Pancreas (tissue), 10 donors: ENCODE measurements at regions not wholly inside any gene's neighbourhood (a gene's known extent, or its start where the extent isn't known, plus 50 kb on each side); places are given as distances from the start of the nearest gene placed in this dataset.

Source experiments
- ATAC-seq, 4 donors: fragments of 200-7000 bp; cut with Tn5 transposase; one replicate each; pipeline versions ENCODE4 v1.8.0 to v1.9.1; 2020; ENCODE audit warnings: mild to moderate bottlenecking in 4 of 4, moderate library complexity in 4 of 4
- DNase-seq, 6 donors: peaks; one replicate each; pipeline ENCODE4 v3.0.0-alpha.2; 2020
- FAIRE-seq: peaks from 2 replicates; lab custom pipeline; 2012; peaks lifted over from hg19 to GRCh38; lab: Jason Lieb, UNC
- H3K27ac ChIP-seq, 4 donors: fragments of 200-600 bp; sonication (generic); 1 replicate in 3 of 4; 2 replicates in 1 of 4; pipeline versions ENCODE4 v1.5.0 to v1.8.0; 2020
- H3K27me3 ChIP-seq, 4 donors: fragments of 200-600 bp; one replicate each; pipeline ENCODE4 v1.8.0; 2021
- H3K36me3 ChIP-seq, 3 donors: fragments of 200-600 bp; sonication (generic) in 1 of 3; one replicate each; pipeline versions ENCODE4 v1.5.0 to v1.8.0; 2020 to 2021
- H3K4me1 ChIP-seq, 3 donors: fragments of 200-600 bp; one replicate each; pipeline ENCODE4 v1.8.0; 2021
- H3K4me3 ChIP-seq, 4 donors: fragments of 200-600 bp; sonication (generic) in 2 of 4; one replicate each; pipeline versions ENCODE4 v1.5.0 to v1.8.0; 2020 to 2021
- H3K9me3 ChIP-seq, 4 donors: fragments of 200-600 bp; one replicate each; pipeline ENCODE4 v1.8.0; 2021
- CTCF ChIP-seq, 4 donors: fragments of 200-600 bp; sonication (generic) in 3 of 4; IDR thresholded peaks; one replicate each; pipeline versions ENCODE4 v1.5.0 to v1.8.0; 2021; ENCODE audit warnings: antibody characterized with exemption in 4 of 4
- WGBS, 2 donors: extraction: QIAGEN DNeasy Blood & Tissue Kit; methylation state at CpG; one replicate each; pipeline ENCODE4 v1.1.7; 2013; 5-methylcytosine and 5-hydroxymethylcytosine counted together
- intact Hi-C, 3 donors: fragments of 100-400 bp; cut with DNase I; formaldehyde crosslinking; loops; one replicate each; pipeline versions ENCODE4 v1.11.1 to v1.14.2; 2022
- donor health status: healthy with polysubstance abuse.
- donor health status: DM: no; HTN: no; CAD: no; lungs with moderate emphysema.
- donor health status: DM: no; HTN: no; CAD: no.
- donor health status: control.
- donor health status: control.
- donor health status: Bipolar disorder and iron deficiency.
- donor health status: DM: yes; HTN: yes; CAD: no.
- donor health status: DM: no; HTN: no; CAD: no.
- donor health status: DM: no; HTN: no; CAD: no.
- donor health status: DM: yes; HTN: yes; CAD: no.

GRCh38 chr12:68094645-68095395 lies 64.7 kb downstream of the IFNG start:
- no peaks in the 10 kb centered on the region for H3K9me3 ChIP-seq
- no peak overlapping the region for H3K4me3 ChIP-seq
- intact Hi-C loops, result no loop called here
- no peak for ATAC-seq
- 76 to 87% methylated on average over 6 of the region's 6 CpGs for WGBS, 2 donors
- no peaks in the 10 kb centered on the region for H3K36me3 ChIP-seq
- H3K27me3 ChIP-seq, result no peaks in the 10 kb centered on the region
- FAIRE-seq, result no peak
- H3K27ac ChIP-seq, result no peak overlapping the region
- no peak for DNase-seq
- no peak for TF ChIP-seq CTCF (IDR thresholded peaks at IDR 0.05)
- H3K4me1 ChIP-seq, result no peaks in the 10 kb centered on the region

DNA sequence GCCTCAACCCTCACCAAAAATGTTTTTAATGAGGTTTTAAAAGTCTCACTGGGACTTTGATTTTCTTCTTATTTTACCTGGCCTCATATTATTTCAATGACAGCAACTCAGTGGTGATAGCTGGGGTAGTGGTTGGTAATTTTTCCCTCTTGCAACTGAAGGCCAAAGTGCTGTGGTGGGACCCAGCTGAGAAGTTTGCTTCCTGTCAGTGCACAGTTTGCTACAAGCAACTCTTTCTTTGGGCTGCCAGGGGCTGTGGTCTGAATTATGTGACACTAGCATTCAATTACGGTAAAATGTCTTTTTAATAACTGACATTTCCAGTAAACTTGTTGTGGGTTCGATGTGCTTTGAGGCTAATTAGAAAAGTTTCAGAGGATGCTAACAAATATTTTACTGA lies 65.3 kb downstream of the IFNG start:
- intact Hi-C loops, result no loop called here

DNA sequence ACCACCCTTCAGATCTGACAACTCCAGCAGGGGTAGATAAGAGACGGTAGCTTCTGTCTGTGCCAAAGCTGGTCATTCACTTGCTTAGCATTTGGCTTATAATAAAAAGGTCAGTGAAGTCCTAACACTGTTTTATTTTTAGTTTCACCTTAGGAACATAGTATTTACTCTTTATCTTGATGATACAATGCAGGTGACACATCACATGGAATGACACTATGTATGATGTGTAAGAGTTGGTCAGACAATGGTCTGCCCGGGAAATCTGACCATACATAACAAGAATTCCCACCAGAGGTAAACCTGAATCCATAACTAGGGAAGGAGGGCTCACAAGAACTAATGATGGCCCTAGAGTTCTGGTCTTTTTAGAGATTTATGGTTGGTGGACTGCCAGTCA lies 66.6 kb downstream of the IFNG start:
- FAIRE-seq (no peak), DNase-seq (no peak)

More for the DNA sequence above, 65.3 kb downstream of the IFNG start:
- DNase-seq (no peak), ATAC-seq (no peak), FAIRE-seq (no peak)
- Histone ChIP-seq H3K36me3 (no peaks in the 10 kb centered on the region), H3K27ac (no peak overlapping the region), H3K4me3 (no peak overlapping the region), H3K9me3 (no peaks in the 10 kb centered on the region), H3K4me1 (no peaks in the 10 kb centered on the region), H3K27me3 (no peaks in the 10 kb centered on the region)
- no peak for TF ChIP-seq CTCF (IDR thresholded peaks at IDR 0.05)
- WGBS, 2 donors, result 86 to 90% methylated on average over 2 of the region's 2 CpGs

DNA sequence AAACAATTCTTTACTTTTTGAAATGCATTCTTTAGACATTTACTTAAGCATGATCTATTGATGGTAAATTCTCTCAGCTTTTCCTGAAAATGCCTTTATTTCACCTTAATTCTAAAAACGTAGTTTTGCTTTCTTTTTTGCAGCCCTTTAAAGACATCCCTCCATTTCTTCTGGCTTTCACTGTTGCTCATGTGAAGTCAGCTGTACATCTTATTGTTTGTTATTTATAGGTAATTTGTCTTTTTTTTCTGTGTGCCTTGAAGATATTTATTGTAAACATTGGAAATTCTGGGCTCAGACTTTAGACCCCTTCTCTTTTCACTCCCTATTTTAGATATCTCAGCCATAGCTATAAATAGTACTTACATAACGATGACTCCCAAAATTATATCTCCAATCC lies 70.4 kb downstream of the IFNG start:
- no peak for FAIRE-seq
- ATAC-seq, result no peak
- 69 to 71% methylated on average over 2 of the region's 2 CpGs for WGBS, 2 donors
- H3K27ac ChIP-seq, result no peak overlapping the region
- no peak for DNase-seq
- intact Hi-C loops, result no loop called here
- no peak for TF ChIP-seq CTCF (IDR thresholded peaks at IDR 0.05)
- H3K27me3 ChIP-seq, result no peaks in the 10 kb centered on the region
- no peaks in the 10 kb centered on the region for H3K4me1 ChIP-seq
- no peaks in the 10 kb centered on the region for H3K36me3 ChIP-seq
- no peak overlapping the region for H3K4me3 ChIP-seq
- H3K9me3 ChIP-seq, result no peaks in the 10 kb centered on the region

More for the DNA sequence above, 66.6 kb downstream of the IFNG start:
- TF ChIP-seq CTCF (IDR thresholded peaks at IDR 0.05), result no peak
- no peaks in the 10 kb centered on the region for H3K9me3 ChIP-seq
- no peaks in the 10 kb centered on the region for H3K4me1 ChIP-seq
- H3K27ac ChIP-seq, result no peak overlapping the region
- H3K36me3 ChIP-seq, result no peaks in the 10 kb centered on the region
- ATAC-seq, result no peak
- intact Hi-C loops, result no loop called here
- no peaks in the 10 kb centered on the region for H3K27me3 ChIP-seq
- no peak overlapping the region for H3K4me3 ChIP-seq
- 61 to 65% methylated on average over 2 of the region's 2 CpGs for WGBS, 2 donors

- no peak for DNase-seq
- H3K4me3 ChIP-seq, result no peak overlapping the region
- H3K9me3 ChIP-seq, result no peaks in the 10 kb centered on the region
- no peaks in the 10 kb centered on the region for H3K4me1 ChIP-seq
- H3K36me3 ChIP-seq, result no peaks in the 10 kb centered on the region
- no peak for ATAC-seq
- WGBS, 2 donors, result 60 to 63% methylated on average over 3 of the region's 3 CpGs
- no peak overlapping the region for H3K27ac ChIP-seq
- FAIRE-seq, result no peak
- H3K27me3 ChIP-seq, result no peaks in the 10 kb centered on the region
- intact Hi-C loops, result no loop called here
- TF ChIP-seq CTCF (IDR thresholded peaks at IDR 0.05), result no peak
Measured at GRCh38 chr12:68086019-68086603, 73.4 kb downstream of the IFNG start.
